ENCODE measurements at regions not wholly inside any gene's neighbourhood (a gene's known extent, or its start where the extent isn't known, plus 50 kb on each side); places are given as distances from the start of the nearest gene placed in this dataset.
A peak's percentile ranks its signal among the peaks of the same experiment; 100 is the strongest.

DNA sequence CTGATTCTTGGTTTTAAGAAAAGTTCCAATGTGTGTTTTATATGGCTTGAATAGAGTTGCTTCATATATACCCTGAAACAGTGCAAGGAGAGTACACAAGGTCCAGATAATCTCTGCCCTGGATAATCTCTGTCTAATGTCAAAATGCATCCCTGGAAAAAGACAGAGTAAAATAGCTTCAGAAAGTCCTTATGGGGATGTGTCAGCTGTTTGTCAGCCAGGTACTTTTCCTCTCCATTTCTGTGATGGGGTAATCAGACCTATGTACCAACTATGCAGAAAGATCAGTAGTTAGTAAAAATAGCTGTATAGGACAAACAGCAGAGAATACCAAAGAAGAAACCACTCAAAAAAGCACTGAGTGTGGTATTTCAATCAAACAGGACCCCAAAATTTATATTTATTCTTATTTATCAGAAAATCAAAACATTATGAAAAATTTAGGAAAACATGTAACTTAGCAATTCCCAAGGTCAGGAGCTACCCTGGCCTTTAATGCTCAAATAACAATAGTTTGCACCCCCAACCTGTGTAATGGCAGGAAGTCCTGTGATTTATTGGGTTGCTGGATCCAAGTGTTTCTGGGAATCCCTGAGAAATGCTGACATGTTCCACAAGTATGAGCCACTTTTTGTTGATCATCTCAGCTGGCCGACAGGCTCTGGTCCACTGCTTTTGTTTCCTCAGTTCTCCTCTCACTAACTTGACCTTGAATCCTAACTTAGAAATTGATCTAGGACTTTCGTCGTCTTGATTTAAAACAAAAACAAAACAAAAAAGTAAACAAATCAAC is 69.6 kb downstream of the MDH1 start:
- no peak for DNase-seq
- in situ Hi-C loops (cut with MboI; ENCODE audit: low pct_unique_long_range_greater_than_20kb, low sequenced_read_pairs): no loop called here

DNA sequence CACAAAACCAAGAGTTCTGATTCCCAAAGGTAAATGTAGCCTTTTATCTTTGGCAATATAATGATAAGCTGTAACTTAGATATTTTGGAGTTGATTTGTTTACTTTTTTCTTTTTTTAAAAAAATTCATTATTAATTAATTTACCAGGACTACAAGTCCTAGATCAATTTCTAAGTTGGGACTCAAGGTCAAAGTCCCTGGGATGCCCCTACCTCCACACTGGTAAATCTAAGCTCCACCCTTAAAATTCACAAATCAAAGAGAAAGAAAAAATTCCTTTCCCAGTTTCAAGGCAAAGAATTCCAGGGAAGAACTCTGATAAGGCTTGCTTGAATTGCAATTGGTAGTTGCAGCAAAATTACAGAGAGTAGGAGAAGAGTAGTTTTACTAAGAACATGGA is 71.3 kb downstream of the MDH1 start:
- DNase-seq: no peak
- in situ Hi-C loops (cut with MboI; ENCODE audit: low pct_unique_long_range_greater_than_20kb, low sequenced_read_pairs): no loop called here

DNA sequence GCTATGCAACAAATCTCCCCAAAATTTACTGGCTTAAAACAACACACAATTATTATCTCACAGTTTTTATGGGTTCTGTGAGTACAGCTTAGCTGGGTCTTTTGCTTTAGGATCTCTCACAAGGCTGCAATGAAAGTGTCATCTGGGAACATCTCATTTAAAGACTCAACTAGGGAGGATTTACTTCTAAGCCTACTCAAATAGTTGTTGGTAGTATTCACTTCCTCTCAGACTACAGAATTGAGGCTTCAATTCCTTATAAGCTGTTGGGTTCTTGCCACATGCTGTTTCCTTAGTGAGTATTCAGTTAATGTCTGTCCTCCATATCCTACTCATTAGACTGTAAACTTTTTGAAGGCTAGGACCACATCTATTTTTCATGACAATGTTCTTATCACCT is 72.3 kb downstream of the MDH1 start:
- DNase-seq: no peak
- in situ Hi-C loops (cut with MboI; ENCODE audit: low pct_unique_long_range_greater_than_20kb, low sequenced_read_pairs): no loop called here

DNA sequence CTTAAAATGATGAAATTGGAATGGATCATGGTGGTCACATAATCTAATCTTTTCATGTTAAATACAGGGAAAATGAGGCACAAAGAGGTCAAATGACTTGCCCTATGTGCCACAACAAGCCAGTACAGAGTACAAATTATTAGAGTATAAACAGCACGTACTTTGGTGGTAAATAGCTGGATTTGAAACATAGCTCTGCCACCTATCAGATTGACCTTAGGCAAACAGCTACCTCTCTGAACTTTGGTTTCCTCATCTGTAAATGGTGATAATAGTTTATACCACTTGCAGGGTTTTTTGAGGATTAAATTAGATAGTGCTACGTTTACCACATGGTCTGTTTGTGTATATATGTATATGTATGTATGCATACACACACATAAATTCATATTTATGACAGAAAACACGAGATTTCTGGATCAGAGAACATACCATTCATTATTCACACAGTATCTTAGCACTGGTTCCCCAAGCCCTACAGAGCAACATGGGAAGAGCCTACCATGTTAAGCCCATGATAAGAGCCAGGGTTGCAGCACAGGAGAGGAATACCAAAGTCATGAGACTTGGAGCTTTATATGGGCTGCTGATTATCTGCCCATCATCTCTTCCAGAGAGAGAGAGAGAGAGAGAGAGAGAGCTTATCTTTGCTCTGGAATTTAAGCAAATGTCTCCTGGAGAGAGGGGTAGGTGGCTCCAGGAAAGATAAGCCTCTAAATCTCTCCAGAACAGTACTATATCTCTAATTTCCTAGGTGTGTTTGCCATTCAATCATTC is 73.5 kb downstream of the MDH1 start:
- in situ Hi-C loops (cut with MboI; ENCODE audit: low pct_unique_long_range_greater_than_20kb, low sequenced_read_pairs): no loop called here
- no peak for DNase-seq

DNA sequence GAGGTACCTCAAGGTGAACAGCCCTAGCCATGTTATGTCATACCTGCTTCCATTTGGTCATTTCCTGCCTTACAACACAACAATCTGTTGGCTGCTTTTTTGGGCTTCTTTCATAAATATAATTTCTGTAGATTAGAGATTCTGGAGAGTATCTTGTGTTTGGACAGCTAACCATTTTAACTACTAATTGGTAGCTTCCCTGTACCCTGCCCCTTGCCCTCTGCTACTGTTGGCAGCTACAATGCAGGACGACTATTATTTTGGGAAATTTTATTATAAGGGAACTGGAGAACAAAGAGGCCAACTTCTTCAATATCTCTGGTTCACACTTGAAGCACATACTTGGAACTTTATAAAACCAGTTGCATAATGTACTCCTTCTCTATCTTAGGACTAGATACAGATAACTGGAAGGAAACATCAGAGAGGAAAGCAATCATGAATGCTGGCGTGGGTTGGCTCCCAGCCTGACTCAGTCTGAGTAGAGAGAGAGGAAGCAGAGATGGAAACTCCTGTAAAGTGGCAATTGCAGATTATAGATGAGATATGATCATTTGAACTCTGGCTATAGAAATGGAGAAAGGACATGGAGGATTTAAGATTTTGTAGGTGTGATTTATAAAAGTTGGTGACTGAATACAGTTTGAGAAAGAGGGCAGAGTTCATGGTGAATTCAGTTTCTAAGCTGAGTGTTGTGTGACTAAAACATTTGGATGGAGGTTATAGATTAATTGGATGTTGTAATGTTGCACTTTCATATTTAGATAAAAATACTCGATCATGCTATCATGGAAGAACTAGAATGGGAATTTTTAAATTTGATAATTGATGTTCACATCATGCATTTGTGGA is 74.5 kb downstream of the MDH1 start:
- in situ Hi-C loops (cut with MboI; ENCODE audit: low pct_unique_long_range_greater_than_20kb, low sequenced_read_pairs): no loop called here
- DNase-seq: peak; percentile 4

DNA sequence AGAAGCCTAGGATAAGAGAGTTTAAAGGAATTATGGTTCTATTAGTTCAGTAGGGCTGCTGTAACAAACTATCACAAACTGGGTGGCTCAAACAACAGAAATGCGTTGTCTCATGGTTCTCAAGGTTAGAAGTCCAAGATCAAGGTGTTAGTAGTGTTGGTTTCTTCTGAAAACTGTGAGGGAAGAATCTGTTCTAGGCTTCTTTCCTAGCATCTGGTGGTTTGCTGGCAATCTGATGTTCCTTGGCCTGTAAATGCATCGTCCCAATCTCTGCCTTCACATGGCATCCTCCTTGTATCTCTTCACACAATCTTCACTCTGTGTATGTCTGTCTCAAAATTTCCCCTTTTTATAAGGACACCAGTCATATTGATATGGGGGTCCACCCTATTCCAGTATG is 76.3 kb downstream of the MDH1 start:
- DNase-seq: no peak
- in situ Hi-C loops (cut with MboI; ENCODE audit: low pct_unique_long_range_greater_than_20kb, low sequenced_read_pairs): no loop called here

DNA sequence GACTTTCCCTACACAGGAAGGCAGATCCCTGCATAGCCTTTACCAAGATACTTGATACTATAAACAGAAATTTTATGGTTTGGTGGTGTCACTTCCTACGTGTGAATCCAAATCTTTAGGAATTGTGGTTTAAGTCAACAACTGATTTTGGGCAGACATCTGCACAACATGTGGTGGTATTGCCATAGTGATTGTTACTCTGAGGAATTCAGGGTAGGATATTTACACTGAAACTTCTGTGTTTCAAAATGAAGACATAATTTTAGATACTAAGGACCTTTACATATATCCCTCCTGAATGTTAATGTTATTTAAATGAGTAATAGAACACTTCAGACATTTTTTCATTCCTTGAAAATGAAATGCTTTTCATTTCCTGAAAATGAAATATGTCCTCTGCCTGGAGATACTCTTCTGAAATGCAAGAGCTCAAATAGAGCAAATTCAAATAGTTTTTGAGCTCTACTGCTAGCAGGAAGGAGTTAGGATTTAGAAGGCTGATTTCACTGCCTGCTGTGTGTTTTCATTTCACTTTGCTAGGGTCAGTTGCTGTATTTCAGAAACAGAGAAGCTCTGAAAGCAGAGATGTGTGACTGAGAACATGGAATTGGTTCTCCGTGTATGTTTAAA is 77.2 kb downstream of the MDH1 start:
- no peak for DNase-seq
- in situ Hi-C loops (cut with MboI; ENCODE audit: low pct_unique_long_range_greater_than_20kb, low sequenced_read_pairs): no loop called here

DNA sequence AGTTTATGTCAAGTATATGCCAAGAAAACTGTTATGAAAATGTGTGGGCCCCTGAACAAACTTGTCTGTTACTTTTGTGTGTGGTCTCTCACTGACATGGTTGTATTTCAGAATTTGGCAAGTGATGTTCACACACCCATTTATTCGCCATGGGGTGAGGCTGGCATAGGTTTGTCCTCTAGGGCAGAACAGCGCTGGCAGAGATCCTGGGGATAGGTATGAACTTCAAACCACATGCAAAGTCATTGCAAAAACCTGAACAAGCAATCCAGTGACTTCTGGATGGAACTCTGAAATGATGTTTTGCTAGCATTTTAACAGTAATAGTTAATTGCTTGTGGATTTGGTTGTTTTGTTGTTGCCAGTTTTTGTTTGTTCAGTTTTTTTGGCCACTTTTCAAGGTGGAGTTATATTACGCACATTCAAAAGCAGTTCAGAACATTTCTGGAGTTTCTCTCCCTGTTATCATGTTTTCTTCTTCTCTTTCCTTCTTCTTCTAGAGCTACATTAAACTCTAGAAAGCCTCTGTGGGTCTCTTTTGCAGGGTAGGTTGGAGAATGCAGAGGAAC is 78.5 kb downstream of the MDH1 start:
- no peak for DNase-seq
- in situ Hi-C loops (cut with MboI; ENCODE audit: low pct_unique_long_range_greater_than_20kb, low sequenced_read_pairs): no loop called here

GRCh38 chr2:63668000-63668399 is 79.2 kb downstream of the MDH1 start:
- in situ Hi-C loops (cut with MboI; ENCODE audit: low pct_unique_long_range_greater_than_20kb, low sequenced_read_pairs): no loop called here

DNA sequence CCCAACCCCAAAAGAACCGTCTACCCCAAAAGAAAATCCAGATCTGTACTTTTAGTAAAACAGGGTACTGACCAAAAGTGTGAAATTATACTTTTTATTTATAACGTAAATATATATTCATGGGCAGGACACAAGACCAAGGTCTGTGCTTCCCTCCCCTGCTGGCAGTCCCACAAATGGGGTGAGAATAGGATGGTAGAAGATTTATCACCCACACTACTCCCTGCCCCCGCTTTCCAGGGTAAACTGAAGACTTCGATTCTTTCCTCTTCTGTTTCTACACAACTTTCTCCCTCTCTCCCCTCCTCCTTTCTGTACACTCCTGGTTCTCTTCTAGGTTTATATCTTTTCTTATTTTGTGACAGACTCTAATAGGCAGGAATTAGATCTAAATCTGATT is 79.7 kb downstream of the MDH1 start:
- in situ Hi-C loops (cut with MboI; ENCODE audit: low pct_unique_long_range_greater_than_20kb, low sequenced_read_pairs): no loop called here
- DNase-seq: no peak

More at GRCh38 chr2:63668000-63668399, 79.2 kb downstream of the MDH1 start:
- no peak for DNase-seq

DNA sequence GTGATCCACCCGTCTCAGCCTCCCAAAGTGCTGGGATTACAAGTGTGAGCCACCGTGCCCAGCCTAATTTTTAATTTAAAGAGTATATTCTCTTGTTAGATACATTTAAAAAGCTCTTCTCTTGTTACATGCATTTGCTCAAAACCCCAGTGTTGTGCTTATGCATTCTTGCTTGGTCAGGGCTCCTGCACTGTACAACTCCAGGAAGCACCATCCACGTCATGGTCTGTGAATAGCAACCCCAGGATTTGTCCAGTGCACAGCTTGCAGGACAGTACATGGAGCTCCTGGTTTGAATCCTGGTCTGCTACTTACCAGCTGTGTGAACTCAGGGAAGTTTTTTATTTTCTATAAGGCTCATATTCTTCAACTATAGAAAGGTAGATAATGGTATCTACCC is 80.8 kb downstream of the MDH1 start:
- DNase-seq: no peak
- in situ Hi-C loops (cut with MboI; ENCODE audit: low pct_unique_long_range_greater_than_20kb, low sequenced_read_pairs): no loop called here

- in situ Hi-C loops (cut with MboI; ENCODE audit: low pct_unique_long_range_greater_than_20kb, low sequenced_read_pairs): no loop called here
- DNase-seq: no peak
These were observed 85.2 kb downstream of the MDH1 start for GRCh38 chr2:63673865-63674533.

DNA sequence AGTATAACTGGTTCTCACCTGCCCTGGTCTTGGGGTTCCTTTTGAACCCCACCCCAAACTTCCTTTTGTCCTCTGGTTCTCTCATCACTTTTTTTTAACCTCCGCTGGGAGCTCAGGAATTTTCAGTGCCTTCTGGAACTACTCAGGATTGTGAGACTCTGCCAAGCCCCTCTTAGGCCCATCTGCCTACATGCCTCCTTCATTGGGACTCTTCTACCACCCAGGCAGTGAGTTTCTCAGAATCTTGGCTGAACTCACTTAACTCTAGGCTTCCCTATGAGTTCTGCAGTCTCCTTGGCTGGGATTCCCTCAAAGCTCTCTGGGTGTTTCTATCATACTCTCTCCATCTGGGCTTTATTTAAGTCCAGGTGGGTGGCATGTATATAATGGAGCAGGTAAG is 86.3 kb downstream of the MDH1 start:
- DNase-seq: no peak
- in situ Hi-C loops (cut with MboI; ENCODE audit: low pct_unique_long_range_greater_than_20kb, low sequenced_read_pairs): loop anchor here (25.0 kb wide), 1 partner anchor 187 kb away; no protein-coding TSS in a partner anchor

DNA sequence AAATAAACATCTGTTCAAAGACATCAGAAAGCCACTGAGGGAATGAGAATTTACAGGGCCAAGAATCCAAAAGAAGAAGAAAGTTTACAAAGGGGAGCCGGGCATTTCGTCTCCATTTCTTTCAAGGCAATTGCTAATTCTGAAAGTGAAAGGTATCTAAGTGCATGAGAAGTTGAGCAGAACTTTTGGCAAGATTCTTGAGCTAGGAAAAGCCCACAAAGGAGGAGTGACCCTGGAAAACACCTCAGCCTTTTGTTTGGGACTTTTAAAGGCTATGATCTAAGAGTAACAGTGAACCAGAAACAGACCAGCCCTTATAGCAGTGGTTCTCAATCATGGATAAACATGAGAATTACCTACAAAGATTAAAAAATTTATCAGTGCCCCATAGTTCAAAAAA is 87.4 kb downstream of the MDH1 start:
- no peak for DNase-seq
- in situ Hi-C loops (cut with MboI; ENCODE audit: low pct_unique_long_range_greater_than_20kb, low sequenced_read_pairs): loop anchor here (25.0 kb wide), 1 partner anchor 186 kb away; no protein-coding TSS in a partner anchor

DNA sequence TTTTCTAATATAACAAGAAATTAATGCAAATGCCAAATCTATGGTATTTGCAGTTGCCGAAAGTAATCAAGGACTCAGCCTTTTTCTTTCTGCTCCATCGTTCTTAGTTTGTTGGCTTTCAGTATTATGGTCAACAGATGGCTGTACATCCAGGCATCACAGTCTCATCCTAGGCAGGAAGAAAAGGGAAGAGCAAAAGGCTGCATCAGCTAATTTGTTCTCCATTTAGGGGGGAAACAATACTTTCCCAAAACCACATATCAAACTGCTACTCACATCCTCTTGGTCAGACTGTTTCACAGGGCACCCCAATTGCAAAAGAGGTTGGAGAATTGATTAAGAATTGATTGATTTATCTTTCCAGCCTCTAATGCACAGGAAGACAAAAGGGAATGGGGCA is 89.3 kb downstream of the MDH1 start:
- DNase-seq: no peak
- in situ Hi-C loops (cut with MboI; ENCODE audit: low pct_unique_long_range_greater_than_20kb, low sequenced_read_pairs): loop anchor here (25.0 kb wide), 1 partner anchor 184 kb away; no protein-coding TSS in a partner anchor

DNA sequence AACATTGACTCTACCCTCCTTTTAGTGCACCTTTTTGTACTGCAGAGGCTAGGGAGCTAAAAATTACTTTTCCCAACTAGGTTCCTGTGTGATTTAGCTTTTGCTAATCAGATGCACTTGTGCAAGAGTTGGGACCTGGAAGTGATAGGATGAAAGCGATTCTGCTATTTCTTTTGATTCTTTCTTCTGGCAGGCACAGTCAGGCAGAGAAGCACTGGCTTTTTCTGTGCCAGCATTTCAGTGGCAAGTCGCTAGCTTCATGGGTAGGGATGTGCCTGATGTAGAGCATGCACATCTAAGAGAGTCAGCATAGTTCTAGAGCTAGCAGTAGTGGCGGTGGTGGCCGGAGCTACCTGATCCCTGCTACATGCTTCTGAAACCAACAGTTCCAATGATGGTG is 89.8 kb downstream of the MDH1 start:
- no peak for DNase-seq
- in situ Hi-C loops (cut with MboI; ENCODE audit: low pct_unique_long_range_greater_than_20kb, low sequenced_read_pairs): loop anchor here (25.0 kb wide), 1 partner anchor 184 kb away; no protein-coding TSS in a partner anchor

DNA sequence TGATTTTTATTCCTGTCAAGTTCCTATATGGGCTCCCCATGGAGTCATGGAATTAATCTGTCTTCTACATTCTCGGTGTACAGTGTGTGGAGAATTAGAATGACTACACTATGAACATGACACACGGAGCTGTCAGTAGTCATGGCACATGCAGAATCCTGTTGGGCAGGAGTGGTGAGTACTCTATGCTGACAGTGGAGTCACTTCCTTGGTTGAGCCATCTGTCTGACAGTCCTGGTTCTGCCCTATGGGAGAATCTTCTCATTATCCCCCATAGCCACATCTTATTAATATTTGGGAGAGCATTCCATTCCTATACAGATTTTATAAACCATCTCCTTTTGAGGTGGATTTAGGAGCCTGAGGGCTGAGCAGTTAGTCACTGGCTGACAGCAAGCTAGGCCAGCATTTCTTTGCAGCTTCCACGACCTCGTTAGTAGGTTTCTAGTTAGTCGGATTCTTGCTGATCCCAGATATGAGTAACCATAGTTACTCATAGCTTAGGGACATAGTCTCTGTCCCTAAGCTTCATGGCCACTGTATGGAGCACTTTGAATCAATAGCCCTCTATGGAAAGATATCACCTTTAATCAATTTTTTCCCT is 90.6 kb downstream of the MDH1 start:
- in situ Hi-C loops (cut with MboI; ENCODE audit: low pct_unique_long_range_greater_than_20kb, low sequenced_read_pairs): loop anchor here (25.0 kb wide), 1 partner anchor 183 kb away; no protein-coding TSS in a partner anchor
- DNase-seq: no peak

- DNase-seq: no peak
- in situ Hi-C loops (cut with MboI; ENCODE audit: low pct_unique_long_range_greater_than_20kb, low sequenced_read_pairs): loop anchor here (25.0 kb wide), 1 partner anchor 182 kb away; no protein-coding TSS in a partner anchor
These were observed 91.7 kb downstream of the MDH1 start for GRCh38 chr2:63680455-63680854.
